HS-27A (cell line): ENCODE measurements at regions not wholly inside any gene's neighbourhood (a gene's known extent, or its start where the extent isn't known, plus 50 kb on each side); places are given as distances from the start of the nearest gene placed in this dataset.
A peak's percentile ranks its signal among the peaks of the same experiment; 100 is the strongest.

Experiments used
- DNase-seq: peaks from one replicate; pipeline ENCODE4 v3.0.0-alpha.2; 2012; ENCODE audit warnings: low read depth, missing footprints

DNA sequence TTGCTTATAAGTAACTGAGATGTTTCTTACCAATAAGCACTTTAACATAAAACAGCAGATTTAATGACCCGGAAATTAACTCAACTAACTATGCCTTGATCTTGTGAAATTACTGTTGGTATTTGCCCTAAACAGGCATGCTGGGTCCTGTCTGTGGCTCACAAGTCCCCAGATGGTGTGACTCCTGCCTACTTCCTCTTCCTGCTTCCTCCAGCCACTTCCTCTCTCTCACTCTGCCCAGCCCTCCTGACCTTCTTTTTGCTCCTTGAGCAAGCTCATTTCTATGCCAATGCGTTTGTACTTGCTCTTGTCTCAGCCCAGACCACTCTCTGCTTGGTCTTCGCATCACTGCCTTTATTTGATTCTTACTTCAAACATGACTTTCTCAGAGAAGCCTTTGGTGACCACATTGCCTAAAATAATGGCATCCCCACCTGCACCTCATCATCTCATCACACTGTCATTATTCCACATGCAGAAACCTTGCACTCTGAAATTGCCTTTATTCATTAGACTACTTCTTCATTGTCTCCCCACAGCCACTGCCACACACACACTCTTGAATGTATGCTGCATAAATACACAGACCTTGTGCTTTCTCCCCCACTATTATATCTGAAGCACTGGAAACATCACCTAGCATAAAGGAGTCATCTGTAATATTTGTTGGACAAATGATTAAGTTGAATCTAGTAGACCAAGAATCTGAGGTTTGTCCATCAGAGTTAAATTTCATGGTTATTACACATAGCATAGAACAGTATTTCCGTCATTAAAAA is 256.3 kb upstream of the SEMA6D start:
- no peak for DNase-seq

DNA sequence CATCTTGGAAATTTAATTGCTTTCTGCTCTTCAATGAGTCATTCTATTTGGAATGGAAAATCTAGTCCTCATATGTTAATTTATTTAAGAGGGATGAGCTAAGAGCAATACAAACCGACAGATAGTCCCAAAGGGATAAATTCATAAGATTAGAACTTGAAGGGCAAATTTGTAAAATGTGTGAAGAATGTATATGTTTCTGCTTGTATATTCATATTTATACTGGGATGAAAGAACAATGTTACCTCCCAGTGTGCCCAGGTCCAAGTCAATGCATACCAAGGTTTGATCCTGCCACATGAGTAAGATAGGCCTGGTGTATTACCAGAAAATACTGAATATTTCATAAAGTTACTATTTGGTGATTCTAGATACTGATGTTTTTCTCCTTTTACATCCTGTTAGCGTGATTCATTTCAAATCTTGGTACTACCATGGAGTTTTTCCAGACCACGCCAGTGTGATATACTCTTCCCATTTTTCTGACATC is 255.6 kb upstream of the SEMA6D start:
- no peak for DNase-seq

DNA sequence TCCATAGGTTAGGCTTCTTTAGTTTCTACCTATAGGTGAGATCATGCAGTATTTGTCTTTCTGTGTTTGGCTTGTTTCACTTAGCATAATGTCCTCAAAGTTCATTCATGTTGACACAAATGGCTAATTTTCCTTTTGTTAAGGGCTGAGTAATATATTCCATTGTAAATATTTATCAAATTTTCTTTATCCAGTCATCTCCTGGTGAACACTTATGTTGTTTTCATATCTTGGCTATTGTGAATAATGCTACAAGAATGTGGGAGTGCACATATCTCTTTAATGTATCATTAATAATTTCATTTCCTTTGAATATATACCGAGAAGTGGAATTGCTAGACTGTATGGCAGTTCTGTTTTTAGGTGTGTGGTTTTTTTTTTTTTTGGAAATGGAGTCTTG is 250.9 kb upstream of the SEMA6D start:
- DNase-seq, result peak; percentile 55

DNA sequence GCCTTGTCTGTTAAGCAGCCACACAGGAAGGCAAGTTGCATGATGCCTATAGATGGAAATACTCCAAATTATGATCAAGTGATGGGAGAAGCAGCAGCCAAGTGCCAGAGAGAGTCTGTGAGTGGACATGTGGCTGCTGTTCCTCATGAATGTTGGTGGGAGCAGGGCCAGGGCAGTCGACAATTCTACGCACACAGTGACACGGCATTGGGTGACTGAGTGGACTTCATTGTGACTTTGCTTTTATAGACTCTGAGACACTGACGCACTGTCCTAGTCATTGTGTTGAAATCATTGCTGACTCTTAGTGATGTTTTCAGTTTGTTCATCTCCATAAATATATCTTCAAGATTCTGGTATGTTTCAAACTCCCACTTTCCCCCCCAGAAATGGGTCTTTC is 246.3 kb upstream of the SEMA6D start:
- DNase-seq, result no peak

DNA sequence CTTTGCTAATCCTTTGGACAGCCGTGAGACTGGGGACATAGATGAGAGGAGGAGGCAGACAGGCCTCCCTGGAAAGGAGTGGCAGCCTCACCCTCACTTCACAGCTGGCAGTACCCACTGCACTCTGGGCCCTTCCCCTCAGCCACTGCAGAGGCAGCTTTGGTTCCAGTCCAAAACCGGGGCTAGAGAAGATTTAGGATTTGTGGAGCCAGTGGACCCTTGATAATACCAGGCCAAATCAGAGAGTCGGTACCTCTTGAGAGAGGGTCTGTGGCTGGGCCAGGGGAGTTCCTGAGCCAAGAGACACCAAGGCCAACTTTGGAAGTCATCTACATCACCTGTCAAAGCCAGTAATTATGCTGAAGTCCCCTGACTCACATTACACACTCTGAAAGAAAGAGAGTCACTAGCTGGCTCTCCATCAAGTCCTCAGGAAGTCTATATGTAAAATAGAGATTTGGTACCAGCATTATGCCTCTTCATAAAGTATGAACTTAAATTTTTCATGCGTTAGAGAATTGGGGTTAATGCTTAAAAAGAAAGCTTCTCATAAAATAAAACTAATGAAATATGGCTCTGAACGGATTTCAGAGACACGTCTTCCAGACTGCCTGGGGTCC is 244.1 kb upstream of the SEMA6D start:
- no peak for DNase-seq

DNA sequence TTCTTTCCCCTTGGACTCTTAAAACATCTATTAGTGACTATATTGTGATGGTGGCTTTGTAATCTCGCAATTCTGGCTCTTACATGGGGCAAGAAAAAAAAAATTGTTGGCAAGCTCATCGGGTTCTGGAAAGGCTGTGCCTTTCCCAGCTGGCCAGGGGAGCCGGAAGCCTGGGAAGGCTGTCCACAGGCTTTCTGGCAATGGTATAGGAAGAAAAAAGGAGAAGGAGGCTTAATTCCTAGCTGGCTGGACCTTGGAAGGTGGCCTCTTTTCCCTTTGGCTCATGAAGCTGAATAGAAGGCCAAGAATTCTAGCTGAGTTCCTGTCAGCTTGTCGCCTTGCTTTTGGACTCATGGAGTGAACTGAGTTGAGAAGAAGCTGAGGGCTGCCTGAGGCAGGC is 243.5 kb upstream of the SEMA6D start:
- no peak for DNase-seq

DNA sequence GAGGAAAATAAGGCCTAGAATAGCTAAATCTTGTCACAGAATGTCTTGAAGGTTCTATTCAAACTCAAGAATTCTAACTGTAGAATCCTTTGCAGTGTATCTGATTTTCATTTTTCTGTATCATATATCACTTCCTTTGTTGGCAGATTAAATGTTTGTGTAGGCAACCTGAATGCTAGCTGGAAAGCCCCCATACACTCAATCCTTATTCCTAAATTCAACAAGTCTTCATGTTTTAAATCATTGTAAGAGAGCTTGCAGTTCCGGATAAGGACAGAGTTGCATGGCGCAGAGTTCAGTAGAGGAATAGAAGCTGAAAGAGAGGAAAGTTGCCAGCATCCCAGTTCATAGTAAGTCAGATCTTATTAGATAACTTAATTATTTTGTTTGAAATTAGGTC is 242.0 kb upstream of the SEMA6D start:
- no peak for DNase-seq

DNA sequence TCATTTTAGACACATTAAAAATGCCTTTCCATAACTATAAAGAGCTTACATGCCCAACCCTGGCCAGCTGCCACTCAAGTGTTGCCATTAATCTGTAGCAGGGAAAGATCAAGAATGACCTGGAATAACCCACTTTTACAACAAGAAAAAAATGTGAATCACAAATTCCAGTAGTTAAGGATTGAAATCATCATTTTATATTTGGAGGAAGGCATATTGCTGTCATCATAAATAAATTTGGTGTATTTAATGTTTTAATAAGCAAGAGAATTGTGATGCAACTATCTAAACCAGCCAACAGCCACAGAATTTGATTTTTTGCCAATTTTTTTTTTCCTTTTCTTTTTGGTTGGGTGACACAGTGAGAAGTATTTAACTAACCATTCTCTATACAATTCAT is 240.0 kb upstream of the SEMA6D start:
- no peak for DNase-seq

DNA sequence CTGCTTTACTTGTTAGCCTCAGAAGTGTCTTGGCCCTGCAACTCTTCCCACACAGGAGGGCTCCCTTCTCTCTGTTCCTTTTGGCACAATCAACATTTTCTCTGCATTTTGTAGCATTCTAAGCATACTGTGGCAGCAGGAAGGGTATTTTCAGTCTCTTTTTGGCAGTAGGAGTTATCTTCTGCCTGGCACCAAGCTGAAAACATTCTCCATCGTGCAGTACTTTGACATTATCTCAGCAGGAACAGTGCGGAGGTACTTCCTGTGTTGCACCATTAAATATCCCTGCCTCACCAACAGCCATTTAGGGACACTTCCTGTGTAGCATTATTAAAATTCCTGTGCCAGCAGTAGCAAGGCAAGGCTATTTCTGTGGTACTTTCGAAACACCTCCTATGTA is 233.2 kb upstream of the SEMA6D start:
- no peak for DNase-seq

DNA sequence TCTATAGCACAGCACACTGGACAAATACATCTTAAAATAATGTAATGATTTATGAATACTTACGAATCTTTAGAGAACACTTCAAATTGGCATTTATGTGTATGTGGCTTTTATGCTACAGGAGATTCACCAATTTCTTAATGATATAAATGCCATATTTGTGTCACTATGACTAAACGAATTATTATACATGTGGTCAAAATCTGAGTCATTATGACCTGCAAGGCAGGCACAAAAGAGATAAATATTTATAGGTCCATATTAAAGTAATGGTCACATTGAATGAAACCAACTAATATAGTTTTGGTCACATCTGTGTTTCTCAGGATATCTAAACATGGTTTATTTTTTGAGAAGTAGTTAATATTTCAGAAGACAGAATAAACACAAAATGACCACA is 232.3 kb upstream of the SEMA6D start:
- no peak for DNase-seq

DNA sequence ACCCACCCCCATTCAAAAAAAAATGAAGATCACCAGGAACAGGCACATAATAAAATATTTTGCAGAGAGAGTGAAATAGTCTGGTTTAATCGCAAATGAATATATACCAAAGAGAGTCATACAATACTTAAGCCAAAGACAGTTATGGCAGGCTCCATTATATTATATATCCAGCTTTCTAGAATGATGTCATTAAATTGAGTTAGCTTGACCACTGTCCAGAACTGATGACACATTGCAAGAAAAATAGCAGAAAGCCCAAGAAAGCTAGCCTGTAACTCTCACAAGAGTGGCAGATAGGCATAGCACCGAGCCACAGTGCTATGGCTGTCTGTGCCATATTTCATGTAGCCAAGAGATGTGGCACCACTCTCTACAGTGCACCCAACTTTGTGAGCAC is 231.9 kb upstream of the SEMA6D start:
- no peak for DNase-seq

DNA sequence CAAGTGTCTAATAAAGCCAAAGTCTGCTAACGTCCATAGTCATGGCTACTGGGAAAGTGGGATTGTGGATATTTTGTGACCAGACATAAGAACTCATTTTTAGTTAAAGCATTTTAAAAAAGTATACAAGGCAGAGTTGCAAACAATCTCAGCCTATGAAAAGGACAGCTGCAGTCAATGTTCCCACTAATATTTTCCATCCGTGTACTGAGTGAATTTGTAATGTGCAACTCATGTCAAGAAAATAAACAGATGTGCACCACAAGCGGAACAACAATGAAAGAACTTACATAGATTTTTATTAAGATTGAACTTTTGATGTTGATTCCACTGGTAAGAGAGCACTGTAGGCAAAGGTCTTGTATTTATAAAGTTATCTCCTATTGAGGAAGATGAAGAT is 231.3 kb upstream of the SEMA6D start:
- no peak for DNase-seq

DNA sequence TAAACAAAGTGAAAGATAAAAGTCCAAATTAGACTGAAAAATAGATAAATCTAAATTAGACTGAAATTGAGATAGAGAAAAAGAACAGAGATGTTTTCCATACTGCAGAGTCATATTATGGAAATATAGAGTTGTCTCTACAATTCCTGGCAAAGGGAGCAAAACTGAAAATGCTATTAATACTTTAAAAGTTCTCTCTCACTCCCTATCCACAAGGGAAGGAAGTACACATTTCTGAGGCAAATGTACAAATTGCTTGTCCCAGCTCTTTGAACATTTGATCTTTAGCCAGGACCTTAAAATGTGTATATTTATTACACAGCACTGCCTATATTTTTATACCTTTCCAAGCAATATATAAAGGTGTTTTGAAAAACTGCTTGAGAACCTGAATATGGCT is 225.1 kb upstream of the SEMA6D start:
- no peak for DNase-seq

DNA sequence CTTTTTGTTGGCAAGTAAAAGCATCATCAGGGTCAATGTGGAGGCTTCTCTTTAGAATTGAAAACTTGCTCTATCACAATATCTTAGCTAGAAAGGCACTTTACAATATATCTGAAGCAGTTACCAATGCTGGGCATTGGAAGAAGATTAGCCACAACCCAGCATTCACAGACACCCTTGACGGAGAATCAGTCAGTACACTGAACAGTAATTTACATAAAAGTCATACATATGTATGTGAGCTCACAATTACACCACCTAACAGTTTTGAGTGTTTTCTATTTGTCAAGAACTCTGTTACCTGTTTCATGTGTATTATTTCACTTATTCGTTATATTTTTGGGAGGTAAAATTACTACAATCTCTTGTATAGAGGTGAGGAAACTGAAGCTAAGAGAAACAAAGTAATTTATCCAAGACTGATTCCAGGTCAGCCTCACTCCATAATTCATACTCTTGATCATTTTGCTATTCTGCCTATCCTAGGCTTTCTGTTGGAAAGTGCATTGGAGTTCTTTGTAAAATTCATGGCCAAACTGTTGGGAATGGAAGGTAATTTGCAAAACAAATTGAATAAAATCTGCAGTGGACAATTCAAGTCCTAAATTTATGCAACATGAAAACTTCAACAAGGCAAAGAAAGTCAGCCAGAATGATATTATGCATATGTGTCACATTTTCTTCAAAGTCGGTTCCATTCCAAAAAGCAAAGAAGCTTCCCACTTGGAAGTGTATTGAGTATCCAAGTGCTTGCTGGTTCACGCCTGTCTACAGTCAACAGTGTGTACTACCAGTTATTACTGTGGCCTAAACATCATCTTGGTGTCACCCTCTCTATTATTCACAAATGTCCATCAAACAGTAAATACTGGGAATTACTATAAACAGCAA is 223.7 kb upstream of the SEMA6D start:
- no peak for DNase-seq

DNA sequence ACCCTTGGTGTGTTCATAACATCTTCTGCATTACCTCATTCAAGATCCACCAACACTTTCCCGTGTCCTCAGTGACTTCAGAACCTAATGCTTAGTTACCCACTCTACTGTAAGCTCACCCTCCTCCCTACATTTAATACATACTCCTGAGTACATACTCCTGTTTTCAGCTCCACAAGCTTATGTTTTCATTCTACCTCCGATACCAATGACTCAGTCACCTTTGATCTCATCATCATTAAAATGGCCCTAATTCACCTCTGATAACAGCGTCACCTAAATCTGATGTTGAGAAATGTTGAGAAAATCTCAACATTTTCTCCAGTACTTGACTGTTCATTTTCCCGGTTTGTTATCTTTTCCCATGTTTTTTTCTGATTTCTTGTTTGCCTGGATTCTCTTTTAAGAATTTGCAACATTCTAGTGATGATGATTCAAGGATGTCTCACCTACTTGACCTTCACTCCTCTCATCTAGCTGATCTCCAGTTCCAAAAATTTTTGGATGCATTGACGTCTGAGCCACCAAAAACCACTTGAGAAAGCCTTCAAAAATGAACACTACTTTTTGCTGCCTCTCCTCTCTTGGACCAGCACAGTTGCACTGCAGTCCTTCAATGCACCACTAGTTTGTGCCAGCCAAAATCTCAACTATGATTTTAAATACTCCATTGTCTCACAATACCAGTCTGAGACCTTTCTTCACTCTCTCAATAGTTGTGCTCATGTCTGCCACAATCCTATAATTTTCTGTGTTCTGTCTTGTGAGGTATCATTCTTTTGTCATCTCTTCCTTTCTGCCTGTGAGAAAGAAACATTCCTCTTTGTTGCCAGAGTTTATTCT is 220.7 kb upstream of the SEMA6D start:
- DNase-seq, result no peak

DNA sequence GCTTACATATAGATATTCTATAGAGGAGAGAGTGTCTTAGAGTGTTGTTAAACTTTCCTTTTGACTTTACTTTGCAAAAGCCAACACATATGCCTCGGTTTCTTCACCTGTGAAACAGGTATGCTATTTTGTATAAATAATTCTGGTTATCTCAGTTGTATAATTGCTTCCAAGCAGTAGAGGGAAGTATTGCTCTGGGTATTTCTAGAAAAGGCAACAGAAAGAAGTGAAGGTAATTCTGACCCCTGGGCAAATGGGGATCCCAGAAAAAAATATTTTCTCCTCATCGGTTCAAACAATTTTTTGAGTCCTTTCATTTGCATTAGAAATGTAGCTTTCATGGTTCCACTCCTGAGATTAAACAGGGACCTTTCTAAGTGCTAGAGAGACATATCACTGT is 216.5 kb upstream of the SEMA6D start:
- no peak for DNase-seq

DNA sequence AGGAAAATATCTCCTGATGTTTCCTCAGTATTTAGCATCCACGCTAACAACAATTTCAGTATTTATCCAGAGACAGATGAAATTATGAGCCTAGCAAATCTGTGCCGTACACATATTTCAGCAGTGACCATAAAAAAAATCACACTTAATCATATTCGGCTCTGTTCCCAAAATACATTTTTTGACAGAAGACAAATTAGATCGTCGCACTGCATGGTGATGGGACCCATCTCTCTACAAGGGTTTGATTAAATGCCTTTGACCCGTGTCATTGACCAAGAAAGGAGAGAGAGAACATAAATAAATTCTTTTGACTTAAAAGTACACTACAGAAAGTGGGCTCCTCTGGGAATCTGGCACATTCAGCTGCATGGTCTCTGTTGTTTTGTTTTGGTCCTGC is 215.3 kb upstream of the SEMA6D start:
- DNase-seq, result no peak

DNA sequence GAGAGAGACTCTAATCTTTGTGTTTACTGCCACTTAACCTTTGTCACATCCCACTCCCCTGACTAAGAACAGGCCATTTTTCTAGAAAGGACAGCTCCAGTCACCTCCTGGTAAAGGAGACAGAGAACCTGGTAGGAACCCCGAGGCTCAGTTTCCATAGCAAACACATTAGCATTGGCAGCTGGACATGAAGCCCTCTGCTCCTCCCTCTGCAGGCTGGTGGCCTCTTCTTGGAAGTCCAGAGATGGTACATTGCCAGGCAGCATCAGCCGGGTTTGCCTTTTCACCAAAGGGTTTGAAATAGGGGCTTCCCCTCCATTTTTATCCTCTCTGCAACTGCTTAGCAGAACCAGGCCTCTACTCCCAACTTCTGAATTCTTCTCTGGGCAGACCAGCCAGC is 213.4 kb upstream of the SEMA6D start:
- DNase-seq, result no peak

DNA sequence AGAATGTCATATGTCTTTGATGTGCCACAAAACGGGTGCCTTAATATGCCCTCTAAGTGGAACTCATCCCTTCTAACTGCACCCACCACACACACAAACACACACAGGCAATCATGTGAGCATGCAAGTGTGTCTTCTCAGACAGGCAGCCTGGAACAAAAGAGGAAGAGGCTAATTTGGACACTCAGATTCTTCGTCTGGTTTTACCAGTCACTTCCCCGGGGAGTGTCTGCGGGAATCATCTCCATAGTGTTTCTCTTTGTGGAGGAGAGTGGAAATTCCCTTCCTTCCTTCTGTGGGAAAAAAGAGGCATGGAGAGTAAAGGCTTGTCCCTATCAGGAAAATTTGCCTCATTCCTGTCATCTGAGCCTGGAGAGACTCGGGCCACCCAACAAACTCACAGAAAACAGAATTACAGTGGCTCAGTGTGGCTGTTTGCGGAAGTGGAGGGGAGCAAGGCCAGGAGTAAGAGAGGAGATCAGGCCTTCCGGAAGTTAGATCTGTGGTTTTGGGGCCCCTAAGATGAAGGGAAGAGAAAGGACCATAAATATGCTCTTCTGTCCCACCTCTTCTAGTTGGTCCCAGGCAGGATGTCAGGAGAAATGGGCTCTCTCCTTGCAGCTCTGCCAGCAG is 212.6 kb upstream of the SEMA6D start:
- DNase-seq, result no peak

DNA sequence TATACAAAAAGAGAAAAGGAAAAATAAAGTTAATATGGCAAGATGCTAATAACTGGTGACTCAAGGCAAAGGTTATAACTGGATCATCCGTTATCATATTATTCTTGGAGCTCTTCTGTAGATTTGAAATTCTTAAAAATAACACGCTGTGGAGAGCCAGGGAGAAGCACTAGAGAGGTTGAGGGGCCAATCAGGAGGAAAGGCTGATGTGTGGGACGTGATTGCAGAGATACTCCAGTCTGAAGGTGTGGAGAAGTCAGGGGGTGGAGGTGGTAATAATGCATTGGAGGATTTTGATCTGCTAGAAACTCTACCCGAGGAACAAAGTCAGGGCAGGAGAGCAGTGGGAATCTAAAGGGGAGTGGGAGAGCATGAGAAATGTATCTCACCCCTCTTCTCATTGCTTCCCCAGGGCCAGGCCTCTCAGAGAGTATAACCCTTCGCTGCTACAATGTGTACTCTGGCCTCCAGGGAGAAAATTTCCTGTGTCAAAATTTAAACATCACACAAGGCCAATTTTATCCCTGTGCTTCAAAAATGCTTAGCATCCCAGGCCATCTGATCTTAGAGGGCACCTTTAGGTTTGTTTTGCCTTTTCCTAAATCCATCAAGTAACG is 211.5 kb upstream of the SEMA6D start:
- no peak for DNase-seq
